H9 (cell line): ENCODE measurements at regions not wholly inside any gene's neighbourhood (a gene's known extent, or its start where the extent isn't known, plus 50 kb on each side); places are given as distances from the start of the nearest gene placed in this dataset.

ENCODE experiments used
- DNase-seq: peaks from one replicate; pipeline ENCODE4 v3.0.0-alpha.2; 2017
- H2AFZ ChIP-seq: one replicate; pipeline ENCODE4 v1.6.1; 2013; ENCODE audit warnings: mild to moderate bottlenecking, low read length, control low read depth, moderate library complexity
- H2AK5ac ChIP-seq: 2 replicates; pipeline ENCODE4 v1.6.1; 2013; ENCODE audit warnings: low read length, control low read depth, mixed read lengths; ENCODE audit not compliant: insufficient read length
- H2BK120ac ChIP-seq: one replicate; pipeline ENCODE4 v1.6.1; 2013; ENCODE audit warnings: low read depth, mild to moderate bottlenecking, low read length, control low read depth, inconsistent platforms; ENCODE audit not compliant: poor library complexity, severe bottlenecking
- H2BK12ac ChIP-seq: 2 replicates; pipeline ENCODE4 v1.6.1; 2013; ENCODE audit warnings: low read length, control low read depth, mixed read lengths, low read depth; ENCODE audit not compliant: insufficient read length
- H2BK15ac ChIP-seq: 2 replicates; pipeline ENCODE4 v1.6.1; 2013; ENCODE audit warnings: low read depth, low read length, control low read depth
- H2BK20ac ChIP-seq: one replicate; pipeline ENCODE4 v1.6.1; 2013; ENCODE audit warnings: low read depth, mild to moderate bottlenecking, low read length, control low read depth, inconsistent platforms; ENCODE audit not compliant: poor library complexity, severe bottlenecking
- H2BK5ac ChIP-seq: 2 replicates; pipeline ENCODE4 v1.6.1; 2013; ENCODE audit warnings: low read length, control low read depth, mixed read lengths; ENCODE audit not compliant: insufficient read length
- H3K14ac ChIP-seq: 2 replicates; pipeline ENCODE4 v1.6.1; 2013; ENCODE audit warnings: low read length, control low read depth; ENCODE audit not compliant: insufficient read depth
- H3K18ac ChIP-seq: 2 replicates; pipeline ENCODE4 v1.6.1; 2013; ENCODE audit warnings: low read depth, mild to moderate bottlenecking, mixed read lengths, low read length, control low read depth; ENCODE audit not compliant: insufficient read length
- H3K23ac ChIP-seq: 2 replicates; pipeline ENCODE4 v1.6.1; 2013; ENCODE audit warnings: low read length, control low read depth, mixed read lengths, low read depth; ENCODE audit not compliant: insufficient read length
- H3K23me2 ChIP-seq: 2 replicates; pipeline ENCODE4 v1.6.1; 2013; ENCODE audit warnings: low read depth, mild to moderate bottlenecking, mixed read lengths, low read length, control low read depth; ENCODE audit not compliant: insufficient read length, poor library complexity, severe bottlenecking
- H3K27ac ChIP-seq: 2 replicates; pipeline ENCODE4 v1.5.1; 2013; ENCODE audit warnings: low read length, control low read depth, mixed read lengths, low read depth; ENCODE audit not compliant: insufficient read length
- H3K27me3 ChIP-seq: 2 replicates; pipeline ENCODE4 v1.6.1; 2013; ENCODE audit warnings: low read length, control low read depth, inconsistent platforms; ENCODE audit not compliant: insufficient read depth
- H3K4ac ChIP-seq: 2 replicates; pipeline ENCODE4 v1.6.1; 2013; ENCODE audit warnings: low read depth, mild to moderate bottlenecking, control low read depth, inconsistent platforms, low read length, moderate library complexity
- H3K4me1 ChIP-seq: 2 replicates; pipeline ENCODE4 v1.6.1; 2013; ENCODE audit warnings: low read length, control low read depth, inconsistent platforms; ENCODE audit not compliant: insufficient read depth
- H3K4me2 ChIP-seq: 2 replicates; pipeline ENCODE4 v1.6.1; 2013; ENCODE audit warnings: low read length, control low read depth, mixed read lengths; ENCODE audit not compliant: insufficient read length, insufficient read depth
- H3K56ac ChIP-seq: 2 replicates; pipeline ENCODE4 v1.6.1; 2013; ENCODE audit warnings: low read depth, mild to moderate bottlenecking, mixed read lengths, low read length, control low read depth; ENCODE audit not compliant: insufficient read length
- H3K79me1 ChIP-seq: 2 replicates; pipeline ENCODE4 v1.6.1; 2013; ENCODE audit warnings: low read depth, mild to moderate bottlenecking, moderate library complexity, low read length, control low read depth, inconsistent platforms; ENCODE audit not compliant: insufficient read depth, poor library complexity, severe bottlenecking
- H3K79me2 ChIP-seq: 2 replicates; pipeline ENCODE4 v1.6.1; 2013; ENCODE audit warnings: low read length, control low read depth, inconsistent platforms; ENCODE audit not compliant: insufficient read depth
- H3K9ac ChIP-seq: 2 replicates; pipeline ENCODE4 v1.6.1; 2013; ENCODE audit warnings: low read length, control low read depth, mixed read lengths; ENCODE audit not compliant: insufficient read length; ENCODE audit errors: extremely low read depth
- H3K9me3 ChIP-seq: one replicate; pipeline ENCODE4 v1.6.1; 2013; ENCODE audit warnings: low read depth, low read length, inconsistent platforms; ENCODE audit not compliant: control insufficient read depth
- H3T11ph ChIP-seq: one replicate; pipeline ENCODE4 v1.6.1; 2013; ENCODE audit warnings: mild to moderate bottlenecking, low read length, control low read depth, inconsistent platforms
- H4K20me1 ChIP-seq: one replicate; pipeline ENCODE4 v1.6.1; 2013; ENCODE audit not compliant: control insufficient read depth, insufficient read length, insufficient read depth
- H4K5ac ChIP-seq: 2 replicates; pipeline ENCODE4 v1.6.1; 2013; ENCODE audit warnings: low read depth, mild to moderate bottlenecking, mixed read lengths, low read length, control low read depth; ENCODE audit not compliant: insufficient read length
- H4K8ac ChIP-seq: replicated peaks from 2 replicates; pipeline ENCODE4 v1.6.1; 2013; ENCODE audit warnings: low read length, control low read depth, mixed read lengths, low read depth; ENCODE audit not compliant: insufficient read length
- H4K91ac ChIP-seq: 2 replicates; pipeline ENCODE4 v1.6.1; 2013; ENCODE audit warnings: low read depth, mild to moderate bottlenecking, moderate library complexity, mixed read lengths, low read length, control low read depth; ENCODE audit not compliant: insufficient read length
- H3K27ac Mint-ChIP-seq, 3 experiments: 2 replicates in 2 of 3; 3 replicates in 1 of 3; pipeline ENCODE4 v1.8.0; 2020 to 2021; ENCODE audit warnings: mixed read lengths in 3 of 3, mild to moderate bottlenecking in 1 of 3, moderate library complexity in 1 of 3
- H3K27me3 Mint-ChIP-seq: 2 replicates; pipeline ENCODE4 v1.8.0; 2021; ENCODE audit warnings: low read depth, mild to moderate bottlenecking, moderate library complexity, mixed read lengths
- H3K36me3 Mint-ChIP-seq, 3 experiments: 2 replicates in 2 of 3; 3 replicates in 1 of 3; pipeline ENCODE4 v1.8.0; 2020 to 2021; ENCODE audit warnings: low read depth in 3 of 3, mixed read lengths in 3 of 3; ENCODE audit not compliant: insufficient read depth in 1 of 3
- H3K4me1 Mint-ChIP-seq, 2 experiments: 2 replicates each; pipeline ENCODE4 v1.8.0; 2020; ENCODE audit warnings: mixed read lengths in 2 of 2
- H3K4me3 Mint-ChIP-seq, 2 experiments: 2 replicates in 1 of 2; 3 replicates in 1 of 2; pipeline ENCODE4 v1.8.0; 2020 to 2021; ENCODE audit warnings: mild to moderate bottlenecking in 2 of 2, mixed read lengths in 2 of 2, moderate library complexity in 1 of 2
- H3K9me3 Mint-ChIP-seq, 2 experiments: 2 replicates in 1 of 2; 3 replicates in 1 of 2; pipeline ENCODE4 v1.8.0; 2020; ENCODE audit warnings: mild to moderate bottlenecking in 2 of 2, mixed read lengths in 2 of 2, moderate library complexity in 1 of 2
- WGBS: extraction: QIAGEN DNeasy Blood & Tissue Kit; methylation state at CpG from one replicate; pipeline ENCODE4 v1.1.7; 2013; ENCODE audit warnings: missing lambda C conversion rate, low lambda C conversion rate, mixed read lengths; ENCODE audit not compliant: insufficient read length; ENCODE audit errors: extremely low coverage; 5-methylcytosine and 5-hydroxymethylcytosine counted together
- TF ChIP-seq, protein P1 (sequence below): fragments of 200-600 bp; sonication (generic); conservative IDR thresholded peaks from 3 replicates; pipeline ENCODE4 v1.8.0; 2021; ENCODE audit warnings: antibody characterized with exemption, mild to moderate bottlenecking

DNA sequence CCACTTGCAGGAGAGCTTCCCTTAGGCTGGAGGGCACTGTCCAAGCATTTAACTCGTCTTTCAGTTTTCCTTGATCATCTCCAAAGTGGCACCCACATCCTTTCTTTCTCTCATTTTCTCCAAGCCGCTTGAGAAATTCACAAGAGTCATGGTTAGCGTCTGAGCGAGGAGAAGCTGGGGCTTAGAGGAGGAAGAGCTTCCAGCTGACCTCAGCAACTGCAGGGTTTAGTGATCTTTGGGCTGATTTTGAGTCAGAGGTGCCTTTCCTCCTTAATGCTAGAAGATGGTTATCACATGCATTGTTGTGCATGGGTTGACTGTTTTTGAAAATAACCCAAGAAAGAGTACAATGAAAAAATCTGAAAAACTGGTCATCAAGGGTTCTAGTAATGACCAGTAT is 134.7 kb downstream of the GADD45G start:
- Histone ChIP-seq H2AK5ac (no peak overlapping the region), H4K8ac (no peak overlapping the region), H3K4me2 (no peak overlapping the region), H3K4me1 (no peaks in the 10 kb centered on the region; the same call in none of the 2 replicates), H3K27ac (no peak overlapping the region), H3K18ac (no peak overlapping the region), H2BK12ac (no peak overlapping the region), H3K23me2 (no peaks in the 10 kb centered on the region), H3K79me1 (no peaks in the 10 kb centered on the region), H2BK20ac (no peak overlapping the region), H4K91ac (no peak overlapping the region), H3T11ph (no peak overlapping the region), H4K20me1 (no peaks in the 10 kb centered on the region), H3K23ac (no peak overlapping the region), H3K27me3 (no peaks in the 10 kb centered on the region), H4K5ac (no peak overlapping the region), H3K9ac (no peak overlapping the region), H2BK120ac (no peak overlapping the region), H3K79me2 (no peaks in the 10 kb centered on the region), H3K56ac (no peak overlapping the region), H2BK5ac (no peak overlapping the region), H3K9me3 (no peaks in the 10 kb centered on the region), H3K4ac (no peak overlapping the region), H2AFZ (no peak overlapping the region), H3K14ac (no peak overlapping the region; the same call in 1 of the 2 replicates), H2BK15ac (no peak overlapping the region)
- H3K4me1 Mint-ChIP-seq = peaks cover 30 to 40% of the 10 kb centered on the region in 2 experiments
- H3K4me3 Mint-ChIP-seq = no peak overlapping the region
- H3K36me3 Mint-ChIP-seq = no peaks in the 10 kb centered on the region
- H3K9me3 Mint-ChIP-seq = no peaks in the 10 kb centered on the region
- peaks cover 12% of the 10 kb centered on the region for H3K27me3 Mint-ChIP-seq
- TF ChIP-seq, protein P1, sequence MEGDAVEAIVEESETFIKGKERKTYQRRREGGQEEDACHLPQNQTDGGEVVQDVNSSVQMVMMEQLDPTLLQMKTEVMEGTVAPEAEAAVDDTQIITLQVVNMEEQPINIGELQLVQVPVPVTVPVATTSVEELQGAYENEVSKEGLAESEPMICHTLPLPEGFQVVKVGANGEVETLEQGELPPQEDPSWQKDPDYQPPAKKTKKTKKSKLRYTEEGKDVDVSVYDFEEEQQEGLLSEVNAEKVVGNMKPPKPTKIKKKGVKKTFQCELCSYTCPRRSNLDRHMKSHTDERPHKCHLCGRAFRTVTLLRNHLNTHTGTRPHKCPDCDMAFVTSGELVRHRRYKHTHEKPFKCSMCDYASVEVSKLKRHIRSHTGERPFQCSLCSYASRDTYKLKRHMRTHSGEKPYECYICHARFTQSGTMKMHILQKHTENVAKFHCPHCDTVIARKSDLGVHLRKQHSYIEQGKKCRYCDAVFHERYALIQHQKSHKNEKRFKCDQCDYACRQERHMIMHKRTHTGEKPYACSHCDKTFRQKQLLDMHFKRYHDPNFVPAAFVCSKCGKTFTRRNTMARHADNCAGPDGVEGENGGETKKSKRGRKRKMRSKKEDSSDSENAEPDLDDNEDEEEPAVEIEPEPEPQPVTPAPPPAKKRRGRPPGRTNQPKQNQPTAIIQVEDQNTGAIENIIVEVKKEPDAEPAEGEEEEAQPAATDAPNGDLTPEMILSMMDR = no peak
- no CpG with 5 or more reads among the region's 4 CpGs for WGBS
- no peak for DNase-seq
- no peak overlapping the region for H3K27ac Mint-ChIP-seq
